GM12878 (cell line): ENCODE measurements at regions not wholly inside any gene's neighbourhood (a gene's known extent, or its start where the extent isn't known, plus 50 kb on each side); places are given as distances from the start of the nearest gene placed in this dataset.

ENCODE experiments used
- ATAC-seq: fragments of 200-7000 bp; cut with Tn5 transposase; 3 replicates; pipeline ENCODE4 v1.9.1; 2020; ENCODE audit warnings: mild to moderate bottlenecking, moderate library complexity
- BruUV-seq: library from RNA; stranded (reverse); fragments of 400-500 nt; replicated peaks from 2 replicates; lab custom pipeline; 2021; lab: Mats Ljungman, UMichigan
- CTCF ChIA-PET: fragments of 300-600 bp; sonication (Branson Sonifier 250); formaldehyde crosslinking; extraction: SDS; loops from one replicate; lab custom pipeline; 2021; ENCODE audit warnings: inconsistent platforms; lab: Yijun Ruan, JAX
- POLR2A ChIA-PET: fragments of 350-600 bp; formaldehyde crosslinking; extraction: SDS; loops from one replicate; lab custom pipeline; 2021; ENCODE audit warnings: inconsistent platforms; lab: Charles Lee
- RAD21 ChIA-PET: fragments of 300-600 bp; sonication (Branson Sonifier 250); formaldehyde crosslinking; loops from one replicate; lab custom pipeline; 2023; ENCODE audit warnings: antibody characterized with exemption; ENCODE audit not compliant: unreplicated experiment; lab: Charles Lee
- SMC1A ChIA-PET: fragments of 300-600 bp; sonication (Branson Sonifier 250); formaldehyde crosslinking; loops from one replicate; lab custom pipeline; 2023; ENCODE audit not compliant: unreplicated experiment, uncharacterized antibody; lab: Charles Lee
- DNase-seq: peaks from one replicate; pipeline ENCODE4 v3.0.0-alpha.2; 2011; ENCODE audit warnings: low read depth, low spot score
- FAIRE-seq: peaks from 3 replicates; lab custom pipeline; 2011; peaks lifted over from hg19 to GRCh38; lab: Jason Lieb, UNC
- H2AFZ ChIP-seq: 2 replicates; pipeline ENCODE4 v1.6.0; 2011; ENCODE audit warnings: low read depth, low read length, control low read depth; ENCODE audit not compliant: control insufficient read depth
- H3K27ac ChIP-seq: 2 replicates; pipeline ENCODE4 v1.5.1; 2011; ENCODE audit warnings: control low read depth; ENCODE audit not compliant: control insufficient read depth, insufficient read depth
- H3K27me3 ChIP-seq, 2 experiments: replicated peaks in 1 of 2; 2 replicates each; pipeline versions ENCODE4 v1.6.0 to v1.6.1; 2011; ENCODE audit warnings: low read length in 1 of 2; ENCODE audit not compliant: control insufficient read depth in 2 of 2, insufficient read depth in 2 of 2
- H3K36me3 ChIP-seq, 2 experiments: 2 replicates each; pipeline ENCODE4 v1.5.1; 2011; ENCODE audit warnings: low read length in 1 of 2; ENCODE audit not compliant: control insufficient read depth in 2 of 2, insufficient read depth in 2 of 2
- H3K4me1 ChIP-seq: 2 replicates; pipeline ENCODE4 v1.6.1; 2011; ENCODE audit warnings: mild to moderate bottlenecking, low read length, moderate library complexity, mixed read lengths; ENCODE audit not compliant: control insufficient read depth, insufficient read depth
- H3K4me2 ChIP-seq: 2 replicates; pipeline ENCODE4 v1.6.0; 2011; ENCODE audit warnings: control low read depth; ENCODE audit not compliant: control insufficient read depth, insufficient read depth
- H3K4me3 ChIP-seq: fragments of 200-600 bp; sonication (generic); 2 replicates; pipeline ENCODE4 v1.5.1; 2016
- H3K79me2 ChIP-seq: 2 replicates; pipeline ENCODE4 v1.6.0; 2011; ENCODE audit warnings: low read length; ENCODE audit not compliant: control insufficient read depth, insufficient read depth
- H3K9ac ChIP-seq: 2 replicates; pipeline ENCODE4 v1.8.0; 2011; ENCODE audit warnings: low read length, control low read depth, mixed read lengths; ENCODE audit not compliant: control insufficient read depth, insufficient read depth
- H3K9me3 ChIP-seq: replicated peaks from 3 replicates; pipeline ENCODE4 v1.5.1; 2011; ENCODE audit warnings: mild to moderate bottlenecking, low read length; ENCODE audit not compliant: control insufficient read depth, insufficient read depth
- H4K20me1 ChIP-seq: 2 replicates; pipeline ENCODE4 v1.6.0; 2011; ENCODE audit not compliant: control insufficient read depth, insufficient read depth
- BHLHE40 ChIP-seq, 2 experiments: fragments of 450-650 bp in 1 of 2; IDR thresholded peaks; 2 replicates each; pipeline ENCODE4 v1.6.1; 2011 to 2017; ENCODE audit warnings: low read depth in 2 of 2, borderline replicate concordance in 1 of 2, improper control_type of control experiment in 1 of 2, low read length in 1 of 2, mild to moderate bottlenecking in 1 of 2
- E4F1 ChIP-seq: fragments of 450-650 bp; IDR thresholded peaks from 2 replicates; pipeline ENCODE4 v1.6.1; 2018; ENCODE audit warnings: borderline replicate concordance, mild to moderate bottlenecking; ENCODE audit not compliant: partially characterized antibody
- ETV6 ChIP-seq, 2 experiments: fragments of 450-650 bp in 1 of 2; IDR thresholded peaks in 1 of 2; conservative IDR thresholded peaks in 1 of 2; 2 replicates each; pipeline ENCODE4 v1.6.1; 2014; ENCODE audit warnings: antibody characterized with exemption in 1 of 2, borderline replicate concordance in 1 of 2, low read depth in 1 of 2, mild to moderate bottlenecking in 1 of 2, moderate library complexity in 1 of 2
- GABPA ChIP-seq: IDR thresholded peaks from 2 replicates; pipeline ENCODE4 v1.6.1; 2014; ENCODE audit warnings: antibody characterized with exemption, low read depth, mild to moderate bottlenecking, inconsistent platforms
- HDAC2 ChIP-seq: fragments of 200-600 bp; sonication (generic); IDR thresholded peaks from 2 replicates; pipeline ENCODE4 v1.6.1; 2017
- HSF1 ChIP-seq: fragments of 150-350 bp; IDR thresholded peaks from 2 replicates; pipeline ENCODE4 v1.6.1; 2014; ENCODE audit warnings: mild to moderate bottlenecking, low read depth, low read length
- IRF5 ChIP-seq: fragments of 450-650 bp; IDR thresholded peaks from 2 replicates; pipeline ENCODE4 v1.6.1; 2017; ENCODE audit warnings: borderline replicate concordance
- NBN ChIP-seq: fragments of 450-650 bp; IDR thresholded peaks from 2 replicates; pipeline ENCODE4 v1.6.1; 2016
- NFXL1 ChIP-seq: fragments of 450-650 bp; IDR thresholded peaks from 2 replicates; pipeline ENCODE4 v1.6.1; 2017; ENCODE audit warnings: antibody characterized with exemption, mild to moderate bottlenecking, borderline replicate concordance
- NRF1 ChIP-seq: conservative IDR thresholded peaks from 2 replicates; pipeline ENCODE4 v1.6.1; 2011; ENCODE audit warnings: mild to moderate bottlenecking, low read depth, low read length, improper control_type of control experiment
- POU2F2 ChIP-seq: IDR thresholded peaks from 3 replicates; pipeline ENCODE4 v1.6.1; 2011; ENCODE audit warnings: low read depth, mild to moderate bottlenecking, low read length, borderline replicate concordance
- RBBP5 ChIP-seq: fragments of 200-600 bp; sonication (generic); conservative IDR thresholded peaks from 2 replicates; pipeline ENCODE4 v1.6.1; 2016
- SREBF2 ChIP-seq: IDR thresholded peaks from 2 replicates; pipeline ENCODE4 v1.6.1; 2012; ENCODE audit warnings: mild to moderate bottlenecking, low read length
- ZNF622 ChIP-seq: fragments of 450-650 bp; IDR thresholded peaks from 2 replicates; pipeline ENCODE4 v1.6.1; 2017; ENCODE audit warnings: mild to moderate bottlenecking, inconsistent platforms
- WGBS: methylation state at CpG from one replicate; pipeline ENCODE4 v1.1.6; 2016; ENCODE audit warnings: low lambda C conversion rate; ENCODE audit not compliant: insufficient replicate concordance, insufficient coverage; ENCODE audit errors: missing lambda C conversion rate; 5-methylcytosine and 5-hydroxymethylcytosine counted together
- in situ Hi-C: fragments of 300-500 bp; cut with MboI; formaldehyde crosslinking; loops from 9 replicates; pipeline ENCODE4 v1.14.3; 2018; ENCODE audit warnings: mixed read lengths
- intact Hi-C: fragments of 100-400 bp; cut with micrococcal nuclease; formaldehyde crosslinking; loops from one replicate; pipeline ENCODE4 v1.14.2; 2022; ENCODE audit not compliant: unreplicated experiment

- ATAC-seq (no peak), DNase-seq (no peak)
- Histone ChIP-seq H3K79me2 (no peaks in the 10 kb centered on the region), H3K4me2 (no peak overlapping the region)
- BruUV-seq: no TSS peak
- in situ Hi-C loops: no loop called here
- TF ChIP-seq ZNF622: no peak
- TF ChIP-seq SREBF2: no peak
- no peak for TF ChIP-seq POU2F2
- no peak for TF ChIP-seq E4F1
- TF ChIP-seq, all 136 proteins: peak for 0
- no peak overlapping the region for H2AFZ ChIP-seq
- H3K4me3 ChIP-seq: no peak overlapping the region
- intact Hi-C loops: no loop called here
- H3K36me3 ChIP-seq: no peaks in the 10 kb centered on the region
- no peak overlapping the region for H3K9ac ChIP-seq
- ChIA-PET SMC1A (no interaction called here), POLR2A (no interaction called here), RAD21 (no interaction called here), CTCF (interaction anchor here (1.0 kb wide), 1 partner anchor 175 kb away, joined by 3 read pairs; no protein-coding TSS in a partner anchor)
- no peaks in the 10 kb centered on the region for H3K27me3 ChIP-seq
- H3K4me1 ChIP-seq: no peaks in the 10 kb centered on the region
- no peak overlapping the region for H3K27ac ChIP-seq
- H4K20me1 ChIP-seq: no peaks in the 10 kb centered on the region
- H3K9me3 ChIP-seq: no peaks in the 10 kb centered on the region
- WGBS: 2% methylated on average over 4 of the region's 4 CpGs
- no peak for FAIRE-seq
Measured at GRCh38 chr1:90650401-90650800, 66.7 kb downstream of the BARHL2 start.

GRCh38 chr1:90640325-90640724, 76.8 kb downstream of the BARHL2 start:
- DNase-seq: no peak
- Histone ChIP-seq H3K4me3 (no peak overlapping the region), H3K27me3 (no peaks in the 10 kb centered on the region; a peak in 1 of 4 replicates), H3K4me2 (no peak overlapping the region), H3K36me3 (no peaks in the 10 kb centered on the region), H2AFZ (no peak overlapping the region), H3K4me1 (no peaks in the 10 kb centered on the region), H3K9ac (no peak overlapping the region), H4K20me1 (no peaks in the 10 kb centered on the region), H3K27ac (no peak overlapping the region), H3K79me2 (no peaks in the 10 kb centered on the region), H3K9me3 (no peaks in the 10 kb centered on the region)
- ATAC-seq: no peak
- CTCF ChIA-PET: no interaction called here
- BruUV-seq: no TSS peak
- RAD21 ChIA-PET: no interaction called here
- SMC1A ChIA-PET: interaction anchor here (1.3 kb wide), 1 partner anchor 17 kb away, joined by 5 read pairs; no protein-coding TSS in a partner anchor
- no peak for FAIRE-seq
- POLR2A ChIA-PET: no interaction called here
- in situ Hi-C loops: no loop called here
- intact Hi-C loops: no loop called here
- 25% methylated on average over 4 of the region's 4 CpGs for WGBS
- TF ChIP-seq BHLHE40 (IDR thresholded peaks at IDR 0.05; ENCODE audit: borderline replicate concordance in 1 of 2, low read depth in 2 of 2, low read length in 1 of 2) (no peak), NFXL1 (no peak), NBN (no peak), IRF5 (no peak), NRF1 (no peak), ETV6 (conservative IDR thresholded peaks at IDR 0.05 in 1 of 2, IDR thresholded peaks at IDR 0.05 in 1 of 2; ENCODE audit: borderline replicate concordance in 1 of 2, low read depth in 1 of 2) (no peak), RBBP5 (no peak), GABPA (no peak), HDAC2 (no peak), HSF1 (no peak)
